ENCODE measurements at regions not wholly inside any gene's neighbourhood (a gene's known extent, or its start where the extent isn't known, plus 50 kb on each side); places are given as distances from the start of the nearest gene placed in this dataset.

- no peak for DNase-seq
Observed at GRCh38 chr16:72308396-72308795, 136.4 kb upstream of the PMFBP1 start.

- no peak for DNase-seq
Observed at GRCh38 chr16:72302332-72302731, 130.4 kb upstream of the PMFBP1 start.

GRCh38 chr16:72301523-72302236, 129.7 kb upstream of the PMFBP1 start:
- no peak for DNase-seq

GRCh38 chr16:72300892-72301291, 128.9 kb upstream of the PMFBP1 start:
- no peak for DNase-seq

DNA sequence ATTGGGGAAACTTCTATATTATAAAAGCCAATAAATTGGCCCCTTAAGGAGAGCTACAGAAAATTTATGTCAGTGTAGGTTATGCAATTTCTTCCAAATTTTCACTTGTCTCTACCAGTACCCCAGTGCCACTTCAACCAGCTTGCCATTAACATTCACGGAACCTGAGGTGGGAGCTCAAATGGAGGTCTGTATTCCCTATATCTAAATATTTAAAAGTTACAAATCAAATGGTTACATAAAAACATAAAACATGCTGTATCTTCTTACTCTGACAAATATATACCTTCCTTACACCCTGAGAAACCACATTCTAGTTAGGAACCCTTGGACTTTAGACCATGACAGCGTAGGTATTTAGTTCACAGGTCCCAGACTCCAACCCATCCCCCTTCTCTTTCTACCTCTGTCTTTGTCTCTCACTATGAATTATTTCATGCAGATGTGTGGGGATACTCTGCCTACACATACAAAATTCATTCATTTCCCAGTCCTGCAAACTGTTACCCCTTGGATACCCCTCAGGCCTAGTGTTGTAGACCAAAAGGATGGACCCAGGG, 127.8 kb upstream of the PMFBP1 start:
- DNase-seq: no peak

- DNase-seq: no peak
Observed at GRCh38 chr16:72298961-72299360, 127.0 kb upstream of the PMFBP1 start.

- no peak for DNase-seq
Observed at GRCh38 chr16:72295914-72296313, 124.0 kb upstream of the PMFBP1 start.

DNA sequence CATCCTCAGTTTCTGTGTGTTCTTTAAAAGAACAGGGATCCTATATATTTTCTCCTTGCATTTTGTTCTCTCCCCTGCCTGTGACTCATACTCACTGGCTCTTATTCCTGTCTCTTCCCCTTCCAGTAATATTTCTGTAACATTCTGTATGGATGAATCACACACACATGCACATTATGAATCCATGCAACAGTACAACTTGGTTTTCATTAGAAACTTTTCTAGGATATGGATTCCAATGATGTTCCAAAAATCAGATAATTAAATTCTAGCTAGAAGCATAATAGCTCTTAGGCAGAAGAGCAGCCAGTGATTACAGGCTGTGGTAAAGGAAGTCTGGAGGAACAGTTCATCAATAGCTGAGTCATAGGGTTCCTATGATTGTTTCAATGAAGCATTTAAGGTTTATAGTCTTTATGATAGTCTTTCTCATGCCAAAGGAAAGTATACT, 119.6 kb upstream of the PMFBP1 start:
- no peak for DNase-seq

DNA sequence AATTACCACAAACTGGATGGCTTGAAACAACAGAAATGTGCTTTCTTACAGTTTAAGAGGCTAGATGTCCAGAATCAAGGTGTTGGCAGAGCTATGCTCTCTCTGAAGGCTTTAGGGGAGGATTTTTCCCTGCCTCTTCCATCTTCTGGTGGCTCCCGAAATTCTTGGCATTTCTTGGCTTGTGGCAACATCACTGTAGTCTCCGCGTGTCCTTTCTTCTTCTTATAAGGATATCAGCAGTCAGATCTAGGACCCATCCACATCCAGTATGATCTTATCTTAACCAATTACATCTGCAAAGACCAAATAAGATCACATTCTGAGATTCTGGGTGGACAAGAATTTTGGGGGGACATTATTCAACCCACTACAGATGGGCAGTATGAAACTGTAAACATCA, 119.2 kb upstream of the PMFBP1 start:
- no peak for DNase-seq

DNA sequence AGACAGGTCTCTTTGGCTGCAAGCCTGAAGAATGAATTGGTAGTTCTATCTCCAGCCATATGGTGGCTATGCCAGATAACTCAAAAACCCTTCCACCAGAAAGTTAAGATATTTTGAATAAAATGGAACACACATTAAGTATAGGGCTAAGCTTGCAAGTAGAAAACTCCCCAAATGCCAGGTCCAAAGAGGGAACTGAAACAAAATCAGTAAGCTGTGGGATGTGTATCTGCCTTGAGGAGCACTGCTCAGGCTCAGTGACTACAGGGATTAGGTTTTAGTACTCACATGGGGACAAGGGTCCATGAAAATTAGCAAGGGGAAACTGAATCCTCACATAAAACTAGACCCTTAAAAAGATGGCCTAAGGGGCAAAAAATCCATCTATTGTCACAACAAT, 115.7 kb upstream of the PMFBP1 start:
- DNase-seq: no peak

DNA sequence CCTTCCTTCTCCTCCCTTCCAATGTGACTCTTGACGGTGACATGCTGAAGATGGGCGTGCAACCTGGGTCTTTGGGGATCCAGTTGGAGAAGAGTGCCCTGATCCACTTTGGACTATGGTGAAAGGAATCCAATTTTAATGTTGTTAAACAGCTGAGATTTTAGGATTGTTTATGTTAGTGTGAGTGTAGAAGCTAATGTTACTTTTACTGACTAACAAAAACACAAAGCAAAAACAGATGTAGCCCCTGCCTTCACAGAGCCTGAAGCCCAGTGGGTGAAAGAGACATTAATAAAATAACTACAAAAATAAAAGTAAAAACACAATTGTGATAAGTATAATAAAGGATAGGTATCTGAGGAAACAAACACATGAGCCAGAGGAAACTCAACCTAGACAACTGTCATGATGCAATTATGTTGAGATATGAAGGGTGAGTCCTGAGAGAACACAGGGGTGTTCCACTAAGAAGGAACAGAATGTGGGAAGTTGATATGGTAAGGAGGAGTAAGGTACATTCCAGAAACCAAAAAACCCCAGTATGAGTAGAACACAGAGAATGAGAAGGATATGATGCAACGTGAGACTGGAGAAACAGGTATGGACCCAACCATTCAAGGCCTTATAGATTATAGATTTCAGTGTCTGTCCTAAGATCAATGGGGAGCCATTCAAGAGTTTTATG, 115.1 kb upstream of the PMFBP1 start:
- no peak for DNase-seq

DNA sequence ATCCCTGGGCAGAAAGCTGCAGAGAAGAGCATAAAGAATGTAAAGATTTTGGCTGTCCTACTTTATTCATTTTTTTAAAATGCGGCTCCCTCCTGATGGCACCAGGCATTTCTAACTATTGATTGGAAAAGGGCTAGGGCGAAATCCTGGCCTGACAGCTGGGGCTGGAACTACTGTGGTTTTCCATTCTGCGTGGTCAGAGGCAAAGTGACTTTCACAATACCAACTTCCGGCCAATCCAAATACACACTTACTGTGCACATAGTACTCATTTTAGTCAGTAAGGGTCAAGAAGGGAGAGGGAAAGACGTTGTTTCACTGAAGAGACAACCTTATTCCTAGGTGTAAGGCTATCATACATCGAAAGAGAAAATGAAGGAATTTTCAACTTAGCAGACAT, 113.8 kb upstream of the PMFBP1 start:
- no peak for DNase-seq

DNA sequence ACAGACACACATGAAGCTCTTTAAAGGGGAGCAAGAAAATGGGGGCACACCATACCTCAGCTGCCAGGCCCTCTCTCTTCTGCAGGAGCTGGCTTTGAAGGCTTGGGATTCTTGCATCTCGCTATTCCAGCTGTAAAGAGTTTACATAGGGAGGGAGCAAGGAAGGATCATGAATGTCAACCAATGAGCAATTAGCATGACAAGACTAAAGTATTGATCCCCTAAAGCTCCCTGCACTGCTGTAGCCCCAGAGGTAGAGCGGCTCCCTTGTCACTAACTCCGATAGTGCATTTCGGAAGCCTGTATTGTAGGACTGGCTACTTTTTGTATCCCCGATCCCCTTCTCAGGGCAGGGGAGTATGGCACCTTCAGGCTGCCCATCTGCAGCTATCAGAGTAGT, 113.4 kb upstream of the PMFBP1 start:
- no peak for DNase-seq

DNA sequence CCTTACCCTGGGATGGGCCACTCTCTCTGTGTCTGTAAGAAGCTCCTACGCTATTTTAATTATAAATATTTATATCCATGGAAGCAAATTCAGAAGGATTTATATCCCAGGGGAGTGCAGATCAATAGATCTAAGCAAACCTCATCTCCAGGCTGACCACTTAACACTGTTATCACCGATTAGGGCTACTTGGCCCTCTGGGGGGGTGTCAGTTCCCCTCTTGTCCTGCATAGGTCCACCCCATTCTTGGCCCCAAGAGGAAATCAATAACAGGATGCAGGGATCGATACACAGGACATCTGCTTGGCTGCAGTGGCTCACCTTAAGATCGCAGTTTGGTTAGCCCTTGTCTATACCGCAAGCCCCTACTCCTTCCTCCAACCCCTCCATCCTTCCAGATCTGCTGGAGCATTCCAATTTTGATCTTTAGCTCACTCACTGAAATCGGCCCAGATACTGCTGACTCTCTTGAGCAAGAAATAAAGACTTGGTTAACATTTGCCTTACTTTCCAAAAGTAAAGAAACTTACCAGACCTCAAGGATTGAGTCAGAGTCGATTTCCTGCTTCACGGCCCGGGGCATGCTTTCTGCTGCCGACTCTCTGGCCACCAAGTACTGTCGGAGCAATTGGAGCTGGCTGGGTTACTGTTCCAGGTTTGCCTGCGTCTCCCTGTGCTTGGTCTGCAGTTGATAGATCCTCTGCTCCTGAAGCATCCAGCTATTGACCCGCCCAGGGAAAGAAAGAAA, 112.3 kb upstream of the PMFBP1 start:
- no peak for DNase-seq

- no peak for DNase-seq
Observed at GRCh38 chr16:72282362-72282761, 110.4 kb upstream of the PMFBP1 start.

DNA sequence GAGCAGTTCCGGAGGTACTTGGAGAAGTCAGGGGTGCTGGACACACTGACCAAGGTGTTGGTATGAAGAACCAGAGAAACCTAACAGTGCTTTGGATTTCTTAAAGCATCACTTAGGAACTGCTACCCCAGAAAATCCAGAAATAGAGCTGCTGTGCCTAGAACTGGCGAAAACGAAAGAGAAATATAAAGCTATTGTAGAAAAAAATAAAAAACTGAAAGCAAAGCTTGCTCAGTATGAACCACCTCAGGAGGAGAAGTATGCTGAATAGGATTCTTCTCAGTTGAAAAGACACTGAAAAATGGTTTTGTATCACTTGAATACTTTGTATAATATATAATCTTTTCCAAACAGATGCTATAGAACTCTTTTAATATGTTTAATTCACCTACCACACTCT, 106.3 kb upstream of the PMFBP1 start:
- DNase-seq: no peak

DNA sequence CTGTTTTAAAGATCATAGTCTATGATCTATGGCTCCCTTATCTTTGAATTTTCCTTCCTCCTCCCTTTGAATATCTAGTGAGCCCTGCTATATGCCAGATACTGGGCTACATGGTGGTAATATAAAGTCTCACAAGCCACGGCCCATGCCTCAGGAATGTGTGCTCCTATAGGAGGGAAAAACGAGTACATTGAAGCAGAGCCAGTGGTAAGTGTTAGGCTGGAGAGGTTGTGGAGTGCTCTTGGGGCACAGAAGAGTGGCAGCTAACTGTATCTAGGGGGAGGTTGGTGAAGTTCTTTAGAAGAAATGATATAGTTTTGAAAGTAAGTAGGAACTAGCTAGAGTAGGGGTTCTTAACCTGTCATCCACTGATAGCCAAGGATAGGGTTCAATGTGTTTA, 105.8 kb upstream of the PMFBP1 start:
- no peak for DNase-seq

GRCh38 chr16:72271699-72272240, 99.8 kb upstream of the PMFBP1 start:
- no peak for DNase-seq

DNA sequence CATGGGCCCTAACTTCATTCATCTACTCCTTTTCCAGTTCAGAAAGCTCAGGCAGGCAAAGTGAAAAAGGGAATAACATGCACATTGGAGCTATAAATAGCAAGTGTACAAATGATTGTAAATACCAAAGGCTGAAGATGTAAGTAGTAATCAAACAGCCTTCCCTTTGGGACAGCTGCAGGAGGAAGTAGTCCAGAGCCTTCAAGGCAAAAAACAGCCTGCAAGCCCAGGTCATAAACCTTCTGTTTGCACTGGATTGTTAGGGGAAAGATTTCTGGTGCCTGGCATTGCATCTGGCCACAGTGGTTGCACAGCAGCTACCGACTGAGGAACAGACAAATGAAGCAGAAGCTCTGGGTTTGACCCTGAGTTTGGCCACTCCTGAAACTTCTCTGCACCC, 98.6 kb upstream of the PMFBP1 start:
- no peak for DNase-seq

- no peak for DNase-seq
Observed at GRCh38 chr16:72266836-72267235, 94.9 kb upstream of the PMFBP1 start.

DNA sequence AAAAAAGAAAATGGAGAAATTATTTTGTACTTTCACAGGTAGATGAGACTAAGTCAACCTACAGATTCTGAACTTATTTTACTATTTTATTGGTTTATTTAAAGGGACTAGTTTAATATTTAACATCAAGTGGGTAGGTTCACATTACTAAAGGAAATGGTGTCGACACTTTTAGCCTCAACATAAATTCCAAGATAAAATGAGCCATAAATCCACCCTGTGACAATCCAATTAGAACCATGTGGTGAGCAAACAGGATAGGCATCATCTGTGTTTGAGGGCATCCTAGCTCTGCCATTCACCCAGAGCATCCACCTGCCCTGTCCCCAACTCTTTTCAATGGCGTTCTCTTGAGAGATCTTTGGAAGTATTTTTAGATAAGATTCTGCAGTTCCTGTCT, 92.8 kb upstream of the PMFBP1 start:
- no peak for DNase-seq

DNA sequence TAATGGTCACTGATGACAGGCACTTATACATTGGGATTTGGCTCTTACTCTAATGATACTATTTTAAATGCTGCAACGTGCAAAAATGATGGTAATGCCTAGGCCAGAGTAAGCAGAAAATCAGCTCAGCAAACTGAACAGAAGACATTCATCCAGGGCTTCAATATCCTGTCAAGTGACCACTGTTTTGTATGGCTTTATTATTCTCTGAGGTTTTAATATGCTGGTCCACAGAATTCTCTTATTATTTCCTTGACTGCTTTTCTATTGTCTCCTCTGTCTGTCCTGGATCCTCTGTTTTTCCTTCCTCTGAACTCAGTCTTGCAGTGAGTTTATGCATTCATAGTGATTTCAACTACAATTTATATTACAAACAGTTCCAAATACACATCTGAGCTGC, 90.8 kb upstream of the PMFBP1 start:
- DNase-seq: no peak

DNA sequence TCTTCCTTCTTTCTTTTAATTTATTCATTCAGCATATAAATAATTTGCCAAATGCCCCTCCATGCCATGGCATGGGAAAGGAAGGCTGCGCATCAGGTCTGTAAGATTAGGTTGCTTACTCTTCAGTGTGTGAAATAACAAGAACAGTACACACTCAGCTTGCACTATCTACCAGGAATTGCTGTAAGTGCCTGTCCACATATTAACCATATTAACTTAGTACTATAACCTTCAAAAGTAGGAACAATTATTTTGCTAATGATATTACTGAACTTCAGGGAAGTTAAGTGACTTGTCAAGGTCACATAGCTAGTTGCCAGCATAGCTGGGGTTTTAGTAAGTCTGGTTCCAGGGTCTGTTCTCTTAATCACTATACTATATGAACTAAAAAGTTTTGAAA, 89.2 kb upstream of the PMFBP1 start:
- no peak for DNase-seq
